Common myeloid progenitor, CD34-positive (primary cell): ENCODE measurements at regions not wholly inside any gene's neighbourhood (a gene's known extent, or its start where the extent isn't known, plus 50 kb on each side); places are given as distances from the start of the nearest gene placed in this dataset.

Experiments
- CTCF ChIA-PET: fragments of 350-600 bp; sonication (Branson Sonifier 250); formaldehyde crosslinking; loops from one replicate; lab custom pipeline; 2021; ENCODE audit warnings: antibody characterized with exemption; lab: Charles Lee
- POLR2A ChIA-PET: fragments of 350-600 bp; sonication (Branson Sonifier 250); formaldehyde crosslinking; loops from one replicate; lab custom pipeline; 2021; ENCODE audit warnings: antibody characterized with exemption; lab: Charles Lee
- DNase-seq, 3 donors: peaks; one replicate each; pipeline versions ENCODE4 v3.0.0 to v3.0.0-alpha.2; 2013
- H3K27ac ChIP-seq, 2 experiments: 1 replicate in 1 of 2; 2 replicates in 1 of 2; pipeline ENCODE4 v1.7.0; 2013; ENCODE audit warnings: inconsistent platforms in 2 of 2, low read length in 2 of 2, mild to moderate bottlenecking in 2 of 2, low read depth in 1 of 2, moderate library complexity in 1 of 2; ENCODE audit not compliant: severe bottlenecking in 2 of 2, insufficient read depth in 1 of 2, poor library complexity in 1 of 2
- H3K27me3 ChIP-seq, 5 experiments: replicated peaks in 2 of 5; 1 replicate in 3 of 5; 2 replicates in 2 of 5; pipeline versions ENCODE4 v1.6.1 to v1.7.0; 2013; ENCODE audit warnings: low read length in 4 of 5, mild to moderate bottlenecking in 2 of 5, moderate library complexity in 2 of 5, inconsistent platforms in 1 of 5; ENCODE audit not compliant: insufficient read depth in 5 of 5, control insufficient read depth in 4 of 5
- H3K36me3 ChIP-seq, 4 experiments: 1 replicate in 2 of 4; 2 replicates in 2 of 4; pipeline versions ENCODE4 v1.6.1 to v1.7.0; 2013; ENCODE audit warnings: low read length in 3 of 4, control low read depth in 1 of 4, mild to moderate bottlenecking in 1 of 4; ENCODE audit not compliant: control insufficient read depth in 4 of 4, insufficient read depth in 4 of 4
- H3K4me1 ChIP-seq, 4 experiments: 1 replicate in 3 of 4; 2 replicates in 1 of 4; pipeline versions ENCODE4 v1.6.1 to v1.7.1; 2013; ENCODE audit warnings: low read length in 3 of 4, mild to moderate bottlenecking in 3 of 4, control low read depth in 1 of 4, inconsistent platforms in 1 of 4, moderate library complexity in 1 of 4; ENCODE audit not compliant: control insufficient read depth in 4 of 4, insufficient read depth in 4 of 4; ENCODE audit errors: control extremely low read depth in 1 of 4
- H3K4me3 ChIP-seq, 7 experiments: 1 replicate in 4 of 7; 2 replicates in 3 of 7; pipeline versions ENCODE4 v1.5.1 to v1.7.0; 2013; ENCODE audit warnings: mild to moderate bottlenecking in 7 of 7, low read length in 6 of 7, moderate library complexity in 6 of 7, inconsistent platforms in 2 of 7, low read depth in 2 of 7, control low read depth in 1 of 7; ENCODE audit not compliant: insufficient read depth in 4 of 7, control insufficient read depth in 1 of 7; ENCODE audit errors: extremely low read depth in 1 of 7
- H3K9me3 ChIP-seq, 5 experiments: 1 replicate in 4 of 5; 2 replicates in 1 of 5; pipeline versions ENCODE4 v1.6.1 to v1.7.1; 2013; ENCODE audit warnings: low read length in 4 of 5, mild to moderate bottlenecking in 2 of 5, inconsistent platforms in 1 of 5, low read depth in 1 of 5, moderate library complexity in 1 of 5; ENCODE audit not compliant: control insufficient read depth in 4 of 5, insufficient read depth in 2 of 5; ENCODE audit errors: control extremely low read depth in 1 of 5
- WGBS: methylation state at CpG from one replicate; pipeline ENCODE4 v1.1.5; 2013; ENCODE audit not compliant: insufficient coverage; 5-methylcytosine and 5-hydroxymethylcytosine counted together

GRCh38 chr21:41110664-41111063, 57.3 kb upstream of the BACE2 start:
- POLR2A ChIA-PET: no interaction called here
- H3K4me1 ChIP-seq: peaks cover 3 to 27% (median 22%) of the 10 kb centered on the region in 4 experiments
- no peak for DNase-seq
- no peaks in the 10 kb centered on the region for H3K9me3 ChIP-seq
- H3K27ac ChIP-seq: no peak overlapping the region
- CTCF ChIA-PET: no interaction called here
- no peaks in the 10 kb centered on the region for H3K27me3 ChIP-seq
- WGBS: 100% methylated on average over 5 of the region's 5 CpGs
- no peaks in the 10 kb centered on the region for H3K36me3 ChIP-seq
- no peak overlapping the region for H3K4me3 ChIP-seq

DNA sequence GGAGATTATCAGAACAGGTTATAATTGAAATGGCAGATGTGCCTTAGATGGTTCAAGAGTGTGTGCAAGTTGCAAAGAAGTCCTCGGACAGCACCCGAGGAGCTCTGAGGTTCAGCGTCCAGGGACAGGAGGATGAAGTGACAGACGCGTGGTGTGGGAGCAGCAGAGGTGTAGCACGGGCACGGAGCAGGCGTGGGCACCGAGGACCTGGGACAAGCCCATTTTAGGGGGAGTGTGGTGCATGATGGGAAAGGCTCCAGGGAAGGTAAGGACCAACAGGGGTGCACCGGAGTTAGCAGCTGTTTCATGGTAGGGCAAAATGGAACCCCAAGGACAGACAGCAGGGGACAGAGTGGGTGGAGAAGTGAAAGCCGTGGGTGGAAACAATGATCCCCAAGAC, 56.3 kb upstream of the BACE2 start:
- Histone ChIP-seq H3K36me3 (no peaks in the 10 kb centered on the region), H3K4me1 (peaks cover 3 to 27% (median 22%) of the 10 kb centered on the region in 4 experiments), H3K9me3 (no peaks in the 10 kb centered on the region), H3K4me3 (no peak overlapping the region), H3K27me3 (no peaks in the 10 kb centered on the region), H3K27ac (no peak overlapping the region)
- CTCF ChIA-PET: no interaction called here
- POLR2A ChIA-PET: interaction anchor here (0.6 kb wide), 1 partner anchor 24 kb away, joined by 3 read pairs; no protein-coding TSS in a partner anchor
- 94% methylated on average over 10 of the region's 11 CpGs for whole genome bisulfite sequencing
- no peak for DNase-seq

GRCh38 chr21:41112740-41113692, 54.9 kb upstream of the BACE2 start:
- Histone ChIP-seq H3K27me3 (no peaks in the 10 kb centered on the region), H3K36me3 (no peaks in the 10 kb centered on the region), H3K4me3 (peak overlapping the region in 6 of 7 experiments; percentile 21 to 76 (median 54)), H3K27ac (peak overlapping the region in 1 of 2 experiments; percentile 36), H3K9me3 (no peaks in the 10 kb centered on the region), H3K4me1 (peaks cover 3 to 27% (median 22%) of the 10 kb centered on the region in 4 experiments)
- 10% methylated on average over 11 of the region's 14 CpGs for WGBS
- peak; percentile 97 to 99 (median 98) for DNase-seq
- POLR2A ChIA-PET: no interaction called here
- CTCF ChIA-PET: interaction anchor here (1.0 to 1.2 kb wide), 3 partner anchors 11 to 58 kb away, joined by 4 read pairs; no protein-coding TSS in a partner anchor

DNA sequence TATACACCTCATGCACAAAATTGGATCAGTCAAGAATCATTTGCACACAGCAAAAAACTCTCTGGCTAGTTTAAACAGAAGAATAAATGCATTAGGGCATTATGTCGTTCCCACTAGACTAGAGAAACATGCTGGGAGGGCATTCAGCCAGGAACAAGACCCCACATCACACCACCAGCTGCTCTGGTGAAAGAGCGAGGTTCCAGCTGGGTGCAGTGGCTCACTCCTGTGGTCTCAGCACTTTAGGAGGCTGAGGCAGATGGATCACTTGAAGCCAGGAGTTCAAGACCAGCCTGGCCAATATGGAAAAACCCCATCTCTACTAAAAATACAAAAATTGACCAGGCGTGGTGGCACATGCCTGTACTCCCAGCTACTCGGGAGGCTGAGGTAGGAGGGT, 52.1 kb upstream of the BACE2 start:
- Histone ChIP-seq H3K4me1 (peaks cover 2 to 18% (median 15%) of the 10 kb centered on the region in 4 experiments), H3K27ac (no peak overlapping the region), H3K36me3 (no peaks in the 10 kb centered on the region), H3K4me3 (no peak overlapping the region), H3K9me3 (no peaks in the 10 kb centered on the region), H3K27me3 (no peaks in the 10 kb centered on the region)
- 100% methylated on average over 2 of the region's 4 CpGs for WGBS
- ChIA-PET POLR2A (no interaction called here), CTCF (no interaction called here)
- DNase-seq: no peak
